GM06990 (cell line): ENCODE measurements at regions not wholly inside any gene's neighbourhood (a gene's known extent, or its start where the extent isn't known, plus 50 kb on each side); places are given as distances from the start of the nearest gene placed in this dataset.

Experiments
- DNase-seq: peaks from one replicate; pipeline ENCODE4 v3.0.0-alpha.2; 2011; ENCODE audit not compliant: insufficient read length; ENCODE audit errors: extremely low read depth
- H3K27me3 ChIP-seq: replicated peaks from 2 replicates; pipeline ENCODE4 v1.6.0; 2011; ENCODE audit warnings: low read length; ENCODE audit not compliant: control insufficient read depth, insufficient read depth
- H3K36me3 ChIP-seq: 2 replicates; pipeline ENCODE4 v1.5.1; 2011; ENCODE audit warnings: low read length; ENCODE audit not compliant: control insufficient read depth, insufficient read depth
- H3K4me3 ChIP-seq: replicated peaks from 2 replicates; pipeline ENCODE4 v1.5.1; 2011; ENCODE audit warnings: low read depth, mild to moderate bottlenecking, control low read depth, low read length
- TF ChIP-seq, protein P1 (sequence below): IDR thresholded peaks from 2 replicates; pipeline ENCODE4 v1.5.1; 2011; ENCODE audit warnings: low read length, control low read depth, mild to moderate bottlenecking, inconsistent platforms; ENCODE audit not compliant: insufficient read depth, poor library complexity, severe bottlenecking

DNA sequence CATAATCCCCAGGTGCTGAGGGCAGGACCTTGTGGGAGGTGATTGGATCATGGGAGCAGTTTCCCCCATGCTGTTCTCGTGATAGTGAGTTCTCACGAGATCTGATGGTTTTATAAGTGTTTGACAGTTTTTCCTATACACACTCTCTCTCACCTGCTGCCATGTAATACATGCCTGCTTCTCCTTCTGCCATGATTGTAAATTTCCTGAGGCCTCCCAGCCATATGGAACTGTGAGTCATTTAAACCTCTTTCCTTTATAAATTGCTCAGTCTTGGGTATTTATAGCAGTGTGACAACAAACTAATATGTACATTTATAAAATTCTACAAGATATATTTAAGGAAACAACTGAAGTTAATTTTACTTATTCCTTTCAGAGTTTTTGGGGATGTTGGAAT, 170.8 kb upstream of the BET1 start:
- Histone ChIP-seq H3K4me3 (no peak overlapping the region), H3K36me3 (no peaks in the 10 kb centered on the region)

DNA sequence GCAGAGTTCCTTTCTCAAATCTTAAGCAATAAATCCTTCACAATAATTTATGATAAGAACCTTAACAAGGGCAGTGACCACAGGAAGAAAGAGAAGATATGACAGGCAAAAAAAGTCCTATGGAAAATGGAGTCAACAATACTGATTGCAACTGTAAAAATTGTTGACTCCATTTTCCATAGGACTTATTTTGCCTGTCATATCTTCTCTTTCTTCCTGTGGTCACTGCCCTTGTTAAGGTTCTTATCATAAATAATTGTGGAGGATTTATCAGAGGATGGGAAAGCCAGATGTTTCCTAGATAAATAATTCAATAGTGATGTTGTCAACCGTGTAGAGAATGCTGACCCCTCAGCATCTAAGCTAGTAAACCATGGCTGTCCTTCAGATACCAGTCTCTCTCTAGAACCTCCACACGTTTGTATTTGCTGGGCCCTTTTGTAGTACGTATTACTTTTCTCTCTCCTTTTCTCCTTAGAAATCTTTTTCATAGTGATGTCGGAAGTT, 172.6 kb upstream of the BET1 start:
- Histone ChIP-seq H3K36me3 (no peaks in the 10 kb centered on the region), H3K27me3 (no peaks in the 10 kb centered on the region), H3K4me3 (no peak overlapping the region)
- TF ChIP-seq, protein P1, sequence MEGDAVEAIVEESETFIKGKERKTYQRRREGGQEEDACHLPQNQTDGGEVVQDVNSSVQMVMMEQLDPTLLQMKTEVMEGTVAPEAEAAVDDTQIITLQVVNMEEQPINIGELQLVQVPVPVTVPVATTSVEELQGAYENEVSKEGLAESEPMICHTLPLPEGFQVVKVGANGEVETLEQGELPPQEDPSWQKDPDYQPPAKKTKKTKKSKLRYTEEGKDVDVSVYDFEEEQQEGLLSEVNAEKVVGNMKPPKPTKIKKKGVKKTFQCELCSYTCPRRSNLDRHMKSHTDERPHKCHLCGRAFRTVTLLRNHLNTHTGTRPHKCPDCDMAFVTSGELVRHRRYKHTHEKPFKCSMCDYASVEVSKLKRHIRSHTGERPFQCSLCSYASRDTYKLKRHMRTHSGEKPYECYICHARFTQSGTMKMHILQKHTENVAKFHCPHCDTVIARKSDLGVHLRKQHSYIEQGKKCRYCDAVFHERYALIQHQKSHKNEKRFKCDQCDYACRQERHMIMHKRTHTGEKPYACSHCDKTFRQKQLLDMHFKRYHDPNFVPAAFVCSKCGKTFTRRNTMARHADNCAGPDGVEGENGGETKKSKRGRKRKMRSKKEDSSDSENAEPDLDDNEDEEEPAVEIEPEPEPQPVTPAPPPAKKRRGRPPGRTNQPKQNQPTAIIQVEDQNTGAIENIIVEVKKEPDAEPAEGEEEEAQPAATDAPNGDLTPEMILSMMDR: no peak
- DNase-seq: no peak

More for the DNA sequence above, 170.8 kb upstream of the BET1 start:
- TF ChIP-seq, protein P1: no peak
- H3K27me3 ChIP-seq: no peaks in the 10 kb centered on the region
- DNase-seq: no peak

DNA sequence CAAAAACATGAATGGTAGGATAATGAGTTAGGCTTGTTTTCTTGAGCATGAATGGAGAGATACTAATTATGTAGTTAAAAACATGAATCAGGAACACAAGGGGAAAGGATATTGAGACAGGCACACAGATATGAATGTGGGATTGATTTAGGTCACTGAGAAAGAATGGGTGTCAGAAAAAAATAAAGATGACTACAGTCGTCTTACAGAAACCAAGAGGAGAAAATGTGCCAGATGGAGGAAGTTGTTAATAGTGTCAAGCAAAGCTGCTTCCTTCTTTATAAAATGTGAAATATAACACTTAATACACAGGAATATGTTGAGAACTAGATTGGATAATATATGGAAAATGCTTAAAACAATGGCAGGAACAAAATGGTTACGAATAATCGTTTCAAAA, 173.3 kb upstream of the BET1 start:
- TF ChIP-seq, protein P1: no peak
- Histone ChIP-seq H3K4me3 (no peak overlapping the region), H3K27me3 (no peaks in the 10 kb centered on the region), H3K36me3 (no peaks in the 10 kb centered on the region)
- no peak for DNase-seq

DNA sequence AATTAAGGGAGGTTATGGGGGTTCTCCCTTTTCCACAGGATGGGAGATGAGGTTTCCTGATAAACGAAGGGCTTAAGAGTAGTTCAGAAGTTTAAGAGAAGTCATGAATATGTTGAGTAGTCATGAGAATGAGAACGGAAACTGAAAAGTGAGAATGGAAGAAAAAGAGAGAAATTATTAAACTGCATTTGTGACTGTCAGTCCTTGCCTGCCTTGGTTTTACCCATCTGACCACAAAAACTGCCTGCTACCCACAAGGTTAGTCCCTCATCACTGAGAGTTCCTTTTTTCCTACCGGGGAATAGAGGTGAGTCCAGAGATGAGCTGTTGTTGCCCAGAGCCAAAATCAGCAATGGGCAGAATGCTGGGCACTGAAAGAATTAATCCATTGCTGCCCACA, 174.1 kb upstream of the BET1 start:
- DNase-seq: no peak
- Histone ChIP-seq H3K27me3 (no peaks in the 10 kb centered on the region), H3K4me3 (no peak overlapping the region), H3K36me3 (no peaks in the 10 kb centered on the region)
- TF ChIP-seq, protein P1: no peak

DNA sequence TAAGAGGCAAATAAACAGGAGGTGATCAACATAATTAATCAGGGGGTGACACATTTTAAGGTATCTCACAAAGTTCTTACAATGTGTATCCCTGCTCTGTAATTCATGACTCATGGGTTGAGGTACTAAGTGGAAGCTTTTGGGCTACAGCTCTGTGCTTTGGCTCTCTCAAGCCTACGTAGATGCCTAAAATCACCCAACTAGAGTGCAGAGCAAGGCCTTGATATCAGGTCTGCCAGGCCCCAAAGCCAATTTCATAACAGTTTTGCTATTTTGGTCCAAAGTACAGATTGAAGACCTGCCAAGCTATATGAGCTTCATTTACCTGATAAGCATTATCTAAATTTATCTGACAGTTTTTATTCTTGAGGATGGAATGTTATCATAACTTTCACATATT, 175.3 kb upstream of the BET1 start:
- no peak for DNase-seq
- H3K36me3 ChIP-seq: no peaks in the 10 kb centered on the region
- no peak overlapping the region for H3K4me3 ChIP-seq
- no peaks in the 10 kb centered on the region for H3K27me3 ChIP-seq
- TF ChIP-seq, protein P1: no peak

DNA sequence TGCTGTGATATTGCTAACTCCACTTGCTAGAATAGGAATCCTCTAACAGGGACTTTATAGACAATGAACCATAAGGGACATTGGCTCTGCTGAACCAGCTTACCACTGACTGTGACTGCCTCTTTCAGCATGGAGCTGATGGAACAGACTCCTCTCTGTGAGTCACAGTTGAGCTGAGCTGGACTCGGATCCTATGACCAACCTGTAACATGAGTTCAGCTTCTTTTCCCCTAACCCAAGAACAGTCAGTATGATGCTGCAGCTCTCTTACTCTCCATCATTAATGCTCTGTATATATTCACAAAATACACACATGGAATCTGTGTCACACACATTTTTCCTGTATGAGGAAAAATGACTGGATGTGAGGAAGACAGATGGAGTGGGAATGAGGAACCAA, 177.9 kb upstream of the BET1 start:
- Histone ChIP-seq H3K27me3 (no peaks in the 10 kb centered on the region), H3K4me3 (no peak overlapping the region), H3K36me3 (no peaks in the 10 kb centered on the region)
- TF ChIP-seq, protein P1: no peak
- DNase-seq: no peak
